ENCODE measurements at regions not wholly inside any gene's neighbourhood (a gene's known extent, or its start where the extent isn't known, plus 50 kb on each side); places are given as distances from the start of the nearest gene placed in this dataset.
A peak's percentile ranks its signal among the peaks of the same experiment; 100 is the strongest.

DNA sequence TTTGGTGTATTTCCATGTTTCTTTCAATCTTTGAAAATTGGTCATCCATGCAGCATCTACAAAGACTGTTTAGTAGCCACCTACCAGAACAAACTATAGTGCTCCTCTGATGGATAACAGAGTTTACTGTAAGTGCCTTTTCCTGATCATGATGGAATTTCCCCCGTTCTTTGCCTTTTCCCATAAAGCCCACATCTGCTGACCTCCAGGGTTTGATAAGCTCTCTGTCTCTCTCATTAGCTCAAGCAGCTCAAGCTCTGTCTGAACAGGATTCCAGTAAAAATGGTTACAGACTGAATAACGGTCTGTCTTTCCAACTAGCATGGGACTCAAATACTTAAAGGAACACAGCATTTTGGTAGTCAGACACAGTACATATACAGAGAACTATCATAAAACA, 308.4 kb upstream of the SORL1-AS1 start:
- Histone ChIP-seq H3K4me3 (ENCODE audit: low read length) (no peak overlapping the region), H3K27ac (ENCODE audit: low read length) (no peak overlapping the region), H3K4me2 (ENCODE audit: low read depth, low read length) (no peak overlapping the region), H3K9me2 (replicated peaks; ENCODE audit: insufficient read depth, low read length) (no peaks in the 10 kb centered on the region), H3K79me2 (ENCODE audit: low read length) (no peaks in the 10 kb centered on the region), H3K9me3 (replicated peaks; ENCODE audit: insufficient read depth, low read length) (no peaks in the 10 kb centered on the region), H4K20me1 (ENCODE audit: insufficient read depth, low read length) (no peaks in the 10 kb centered on the region), H3K36me3 (replicated peaks; ENCODE audit: insufficient read depth, low read length) (no peaks in the 10 kb centered on the region), H3K9ac (ENCODE audit: low read length) (no peak overlapping the region), H2AFZ (ENCODE audit: low read length) (no peak overlapping the region), H3F3A (ENCODE audit: insufficient read depth, low read length) (no peaks in the 10 kb centered on the region), H3K27me3 (replicated peaks; ENCODE audit: insufficient read depth, low read length) (no peaks in the 10 kb centered on the region), H3K4me1 (ENCODE audit: low read length) (0 out of 2 replicates have a peak, but pooled peaks cover 3% of the 10 kb centered on the region)
- no peak for TF ChIP-seq EZH2phosphoT487 (IDR thresholded peaks at IDR 0.05; ENCODE audit: low read length)
- TF ChIP-seq, protein P1, sequence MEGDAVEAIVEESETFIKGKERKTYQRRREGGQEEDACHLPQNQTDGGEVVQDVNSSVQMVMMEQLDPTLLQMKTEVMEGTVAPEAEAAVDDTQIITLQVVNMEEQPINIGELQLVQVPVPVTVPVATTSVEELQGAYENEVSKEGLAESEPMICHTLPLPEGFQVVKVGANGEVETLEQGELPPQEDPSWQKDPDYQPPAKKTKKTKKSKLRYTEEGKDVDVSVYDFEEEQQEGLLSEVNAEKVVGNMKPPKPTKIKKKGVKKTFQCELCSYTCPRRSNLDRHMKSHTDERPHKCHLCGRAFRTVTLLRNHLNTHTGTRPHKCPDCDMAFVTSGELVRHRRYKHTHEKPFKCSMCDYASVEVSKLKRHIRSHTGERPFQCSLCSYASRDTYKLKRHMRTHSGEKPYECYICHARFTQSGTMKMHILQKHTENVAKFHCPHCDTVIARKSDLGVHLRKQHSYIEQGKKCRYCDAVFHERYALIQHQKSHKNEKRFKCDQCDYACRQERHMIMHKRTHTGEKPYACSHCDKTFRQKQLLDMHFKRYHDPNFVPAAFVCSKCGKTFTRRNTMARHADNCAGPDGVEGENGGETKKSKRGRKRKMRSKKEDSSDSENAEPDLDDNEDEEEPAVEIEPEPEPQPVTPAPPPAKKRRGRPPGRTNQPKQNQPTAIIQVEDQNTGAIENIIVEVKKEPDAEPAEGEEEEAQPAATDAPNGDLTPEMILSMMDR (IDR thresholded peaks at IDR 0.05; ENCODE audit: low read length) = no peak
- no peak for TF ChIP-seq EZH2 (optimal IDR thresholded peaks at IDR 0.05; ENCODE audit: low read depth, low read length)
- DNase-seq = no peak

DNA sequence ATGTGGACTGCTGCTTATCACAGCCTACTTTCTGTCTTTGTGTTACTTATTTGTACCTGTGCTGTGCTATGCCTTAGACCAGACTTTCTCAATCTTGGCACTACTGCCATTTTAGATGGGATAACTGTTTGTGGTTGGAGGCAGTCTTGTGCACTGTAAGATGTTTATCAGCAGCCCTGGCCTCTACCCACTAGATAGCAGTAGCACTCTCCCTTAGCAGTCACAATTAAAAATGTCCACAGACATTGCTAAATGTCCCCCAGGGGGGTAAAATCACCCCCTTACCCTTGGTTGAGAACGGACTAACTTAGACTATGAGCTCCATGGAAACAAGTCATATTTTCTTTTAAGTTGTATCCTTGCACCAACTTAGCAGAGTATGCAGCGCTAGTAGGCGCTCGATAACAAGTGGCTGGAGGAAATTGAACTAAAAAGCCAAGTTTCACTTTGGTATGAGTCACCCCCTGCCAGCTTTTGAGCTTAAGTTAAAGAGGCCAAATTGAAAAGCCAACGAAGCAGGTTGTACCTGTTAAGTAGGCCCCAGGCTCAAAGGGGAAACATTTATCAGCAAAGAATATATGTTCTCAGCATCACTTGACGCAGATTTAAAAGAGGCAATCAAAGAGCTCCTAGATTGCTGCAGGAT, 304.8 kb upstream of the SORL1-AS1 start:
- no peaks in the 10 kb centered on the region for H3K9me3 ChIP-seq (replicated peaks; ENCODE audit: insufficient read depth, low read length)
- H3F3A ChIP-seq (ENCODE audit: insufficient read depth, low read length) = no peaks in the 10 kb centered on the region
- DNase-seq = peak; percentile 60
- no peaks in the 10 kb centered on the region; the same call in 1 of the 2 replicates for H3K9me2 ChIP-seq (replicated peaks; ENCODE audit: insufficient read depth, low read length)
- no peak overlapping the region for H3K27ac ChIP-seq (ENCODE audit: low read length)
- no peak overlapping the region for H3K4me3 ChIP-seq (ENCODE audit: low read length)
- H2AFZ ChIP-seq (ENCODE audit: low read length) = no peak overlapping the region
- H3K27me3 ChIP-seq (replicated peaks; ENCODE audit: insufficient read depth, low read length) = no peaks in the 10 kb centered on the region
- H3K9ac ChIP-seq (ENCODE audit: low read length) = no peak overlapping the region
- H3K36me3 ChIP-seq (replicated peaks; ENCODE audit: insufficient read depth, low read length) = no peaks in the 10 kb centered on the region
- TF ChIP-seq EZH2phosphoT487 (IDR thresholded peaks at IDR 0.05; ENCODE audit: low read length) = no peak
- TF ChIP-seq, protein P1 (IDR thresholded peaks at IDR 0.05; ENCODE audit: low read length) = no peak
- TF ChIP-seq EZH2 (optimal IDR thresholded peaks at IDR 0.05; ENCODE audit: low read depth, low read length) = no peak
- H3K4me2 ChIP-seq (ENCODE audit: low read depth, low read length) = peak overlapping the region; percentile 15; the same call in 1 of the 2 replicates
- H3K79me2 ChIP-seq (ENCODE audit: low read length) = no peaks in the 10 kb centered on the region
- H4K20me1 ChIP-seq (ENCODE audit: insufficient read depth, low read length) = no peaks in the 10 kb centered on the region
- no peaks in the 10 kb centered on the region for H3K4me1 ChIP-seq (ENCODE audit: low read length)

DNA sequence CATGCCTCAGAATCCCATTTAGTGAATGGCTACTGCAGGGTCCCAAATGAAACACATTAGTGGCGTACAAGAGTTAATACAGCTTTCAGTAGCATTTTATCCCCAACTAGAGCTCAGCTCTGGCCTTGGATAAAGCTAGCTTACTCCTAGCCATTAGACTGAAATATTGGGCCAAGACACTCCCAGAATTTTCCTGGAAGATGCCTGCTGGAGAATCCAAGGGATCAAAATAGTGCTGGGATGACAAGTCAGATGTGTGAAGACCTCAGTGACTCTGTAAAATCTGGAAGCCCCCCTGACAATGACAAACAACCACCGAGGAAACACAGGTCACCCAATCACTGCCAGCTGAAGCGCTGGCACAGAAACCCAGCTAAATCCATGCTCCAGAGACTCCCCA, 303.1 kb upstream of the SORL1-AS1 start:
- no peaks in the 10 kb centered on the region for H3K79me2 ChIP-seq (ENCODE audit: low read length)
- H3K9me3 ChIP-seq (replicated peaks; ENCODE audit: insufficient read depth, low read length) = no peaks in the 10 kb centered on the region
- no peak for DNase-seq
- no peak overlapping the region for H3K4me2 ChIP-seq (ENCODE audit: low read depth, low read length)
- H3K27me3 ChIP-seq (replicated peaks; ENCODE audit: insufficient read depth, low read length) = no peaks in the 10 kb centered on the region
- no peaks in the 10 kb centered on the region for H3F3A ChIP-seq (ENCODE audit: insufficient read depth, low read length)
- H3K9me2 ChIP-seq (replicated peaks; ENCODE audit: insufficient read depth, low read length) = no peaks in the 10 kb centered on the region; the same call in 1 of the 2 replicates
- no peaks in the 10 kb centered on the region for H3K36me3 ChIP-seq (replicated peaks; ENCODE audit: insufficient read depth, low read length)
- no peak for TF ChIP-seq EZH2 (optimal IDR thresholded peaks at IDR 0.05; ENCODE audit: low read depth, low read length)
- TF ChIP-seq, protein P1 (IDR thresholded peaks at IDR 0.05; ENCODE audit: low read length) = no peak
- TF ChIP-seq EZH2phosphoT487 (IDR thresholded peaks at IDR 0.05; ENCODE audit: low read length) = no peak
- H2AFZ ChIP-seq (ENCODE audit: low read length) = no peak overlapping the region
- no peak overlapping the region for H3K9ac ChIP-seq (ENCODE audit: low read length)
- no peak overlapping the region for H3K4me3 ChIP-seq (ENCODE audit: low read length)
- no peaks in the 10 kb centered on the region for H3K4me1 ChIP-seq (ENCODE audit: low read length)
- H3K27ac ChIP-seq (ENCODE audit: low read length) = no peak overlapping the region
- no peaks in the 10 kb centered on the region for H4K20me1 ChIP-seq (ENCODE audit: insufficient read depth, low read length)
